Endothelial cell of umbilical vein (primary cell): ENCODE measurements at regions not wholly inside any gene's neighbourhood (a gene's known extent, or its start where the extent isn't known, plus 50 kb on each side); places are given as distances from the start of the nearest gene placed in this dataset.

Source experiments
- BruUV-seq: library from RNA; stranded (reverse); fragments of 400-500 nt; replicated peaks from 2 replicates; lab custom pipeline; 2021; lab: Mats Ljungman, UMichigan
- CTCF ChIA-PET: fragments of 300-600, 350-600 bp; sonication (Branson Sonifier 250); formaldehyde crosslinking; loops from one replicate; lab custom pipeline; 2021; ENCODE audit warnings: antibody characterized with exemption, inconsistent platforms; lab: Charles Lee
- POLR2A ChIA-PET: fragments of 300-600, 350-600 bp; sonication (Branson Sonifier 250); formaldehyde crosslinking; loops from one replicate; lab custom pipeline; 2021; ENCODE audit warnings: antibody characterized with exemption, inconsistent platforms; lab: Charles Lee
- DNase-seq: peaks from one replicate; pipeline ENCODE4 v3.0.0-alpha.2; 2011; ENCODE audit warnings: low read depth, low spot score
- FAIRE-seq: peaks from 2 replicates; lab custom pipeline; 2011; peaks lifted over from hg19 to GRCh38; lab: Jason Lieb, UNC
- H2AFZ ChIP-seq: 2 replicates; pipeline ENCODE4 v1.6.0; 2012; ENCODE audit warnings: low read depth, low read length, control low read depth, inconsistent platforms
- H3K27ac ChIP-seq: 2 replicates; pipeline ENCODE4 v1.5.1; 2011; ENCODE audit warnings: low read depth, mild to moderate bottlenecking, control low read depth, low read length, moderate library complexity; ENCODE audit not compliant: insufficient read depth
- H3K27me3 ChIP-seq, 2 experiments: 2 replicates each; pipeline versions ENCODE4 v1.6.0 to v1.6.1; 2011; ENCODE audit warnings: low read length in 2 of 2, mixed read lengths in 1 of 2; ENCODE audit not compliant: control insufficient read depth in 2 of 2, insufficient read depth in 2 of 2
- H3K36me3 ChIP-seq, 2 experiments: 2 replicates in 1 of 2; 3 replicates in 1 of 2; pipeline ENCODE4 v1.5.1; 2011; ENCODE audit warnings: low read length in 2 of 2, mild to moderate bottlenecking in 1 of 2, moderate library complexity in 1 of 2; ENCODE audit not compliant: control insufficient read depth in 2 of 2, insufficient read depth in 2 of 2; ENCODE audit errors: extremely low read depth in 1 of 2
- H3K4me1 ChIP-seq: 3 replicates; pipeline ENCODE4 v1.5.1; 2011; ENCODE audit warnings: mild to moderate bottlenecking, low read length; ENCODE audit not compliant: control insufficient read depth, insufficient read depth; ENCODE audit errors: extremely low read depth
- H3K4me2 ChIP-seq: 2 replicates; pipeline ENCODE4 v1.6.1; 2011; ENCODE audit warnings: low read length, control low read depth, mixed read lengths; ENCODE audit not compliant: insufficient read depth
- H3K4me3 ChIP-seq, 3 experiments: fragments of 200-600 bp in 1 of 3; sonication (generic), shearing (Covaris generic) in 1 of 3; replicated peaks in 1 of 3; 2 replicates each; pipeline ENCODE4 v1.5.1; 2011 to 2016; ENCODE audit warnings: control low read depth in 3 of 3, low read length in 3 of 3, mild to moderate bottlenecking in 2 of 3, inconsistent platforms in 1 of 3, low read depth in 1 of 3, moderate library complexity in 1 of 3; ENCODE audit not compliant: insufficient read depth in 1 of 3
- H3K79me2 ChIP-seq: 2 replicates; pipeline ENCODE4 v1.6.0; 2012; ENCODE audit warnings: low read length, inconsistent platforms; ENCODE audit not compliant: control insufficient read depth, insufficient read depth
- H3K9ac ChIP-seq: replicated peaks from 2 replicates; pipeline ENCODE3; 2011; ENCODE audit warnings: low read length, control low read depth; ENCODE audit not compliant: insufficient read depth; ENCODE audit errors: extremely low read depth
- H3K9me1 ChIP-seq: replicated peaks from 3 replicates; pipeline ENCODE4 v1.6.0; 2011; ENCODE audit warnings: mild to moderate bottlenecking, low read length; ENCODE audit not compliant: control insufficient read depth, insufficient read depth; ENCODE audit errors: extremely low read depth
- H3K9me3 ChIP-seq: replicated peaks from 2 replicates; pipeline ENCODE4 v1.5.1; 2012; ENCODE audit warnings: low read length, inconsistent platforms; ENCODE audit not compliant: control insufficient read depth, insufficient read depth
- H4K20me1 ChIP-seq: replicated peaks from 2 replicates; pipeline ENCODE3; 2011; ENCODE audit warnings: mild to moderate bottlenecking, low read length; ENCODE audit not compliant: control insufficient read depth, insufficient read depth; ENCODE audit errors: extremely low read depth
- CTCF ChIP-seq, 2 donors: IDR thresholded peaks; 1 replicate in 1 of 2; 2 replicates in 1 of 2; pipeline ENCODE4 v1.5.1; 2011; ENCODE audit warnings: low read length in 2 of 2, mild to moderate bottlenecking in 2 of 2, moderate library complexity in 2 of 2, control low read depth in 1 of 2, inconsistent platforms in 1 of 2, low read depth in 1 of 2; ENCODE audit not compliant: insufficient read depth in 1 of 2; ENCODE audit errors: extremely low read depth in 1 of 2
- EZH2 ChIP-seq: IDR thresholded peaks from 2 replicates; pipeline ENCODE4 v1.6.1; 2012; ENCODE audit warnings: borderline replicate concordance, low read depth, mild to moderate bottlenecking, moderate library complexity, low read length, inconsistent platforms; ENCODE audit not compliant: severe bottlenecking
- FOS ChIP-seq: IDR thresholded peaks from 2 replicates; pipeline ENCODE4 v1.6.1; 2011; ENCODE audit warnings: mild to moderate bottlenecking, low read length, moderate library complexity, borderline replicate concordance; ENCODE audit not compliant: insufficient read depth
- GATA2 ChIP-seq: IDR thresholded peaks from 2 replicates; pipeline ENCODE4 v1.7.0; 2011; ENCODE audit warnings: low read depth, mild to moderate bottlenecking, moderate library complexity, mixed read lengths, low read length; ENCODE audit not compliant: insufficient read length, insufficient read depth
- JUN ChIP-seq: IDR thresholded peaks from 2 replicates; pipeline ENCODE4 v1.6.1; 2011; ENCODE audit warnings: borderline replicate concordance, low read depth; ENCODE audit not compliant: insufficient read length, insufficient read depth
- MAX ChIP-seq: IDR thresholded peaks from 2 replicates; pipeline ENCODE4 v1.6.1; 2011; ENCODE audit not compliant: insufficient read depth, insufficient read length
- MYC ChIP-seq: IDR thresholded peaks from one replicate; pipeline ENCODE4 v1.6.1; 2011; ENCODE audit warnings: mild to moderate bottlenecking, low read depth, low read length
- POLR2A ChIP-seq: IDR thresholded peaks from 2 replicates; pipeline ENCODE4 v1.6.1; 2012; ENCODE audit warnings: low read depth, mild to moderate bottlenecking, control low read depth, low read length
- POLR2AphosphoS5 ChIP-seq: IDR thresholded peaks from 2 replicates; pipeline ENCODE4 v1.6.1; 2012; ENCODE audit warnings: low read depth, mild to moderate bottlenecking, control low read depth, low read length, moderate library complexity; ENCODE audit not compliant: insufficient read depth
- dilution Hi-C: fragments of 300-500 bp; cut with MboI; formaldehyde crosslinking; loops from one replicate; pipeline ENCODE4 v1.15.0; 2019; ENCODE audit warnings: low sequenced_read_pairs; ENCODE audit not compliant: extremely low pct_ligation_motif_present
- intact Hi-C: fragments of 100-400 bp; cut with micrococcal nuclease; formaldehyde crosslinking; loops from one replicate; pipeline ENCODE4 v1.10.0; 2022

- Histone ChIP-seq H2AFZ (no peak overlapping the region), H3K9ac (no peak overlapping the region), H3K27ac (no peak overlapping the region), H3K4me2 (no peak overlapping the region), H3K79me2 (no peaks in the 10 kb centered on the region), H3K36me3 (no peaks in the 10 kb centered on the region), H3K27me3 (no peaks in the 10 kb centered on the region), H3K4me3 (no peak overlapping the region), H3K9me1 (no peaks in the 10 kb centered on the region), H4K20me1 (no peaks in the 10 kb centered on the region), H3K4me1 (peaks cover 10% of the 10 kb centered on the region), H3K9me3 (no peaks in the 10 kb centered on the region)
- intact Hi-C loops: loop anchor here (5.0 kb wide), 2 partner anchors 33 to 187 kb away; no protein-coding TSS in a partner anchor
- CTCF ChIA-PET: interaction anchor here (0.7 to 5.2 kb wide), 2 partner anchors 210 to 415 kb away, joined by 3 to 170 read pairs; partner anchors contain the start of gene PRIM2
- no peak for FAIRE-seq
- no TSS peak for BruUV-seq
- dilution Hi-C loops: no loop called here
- POLR2A ChIA-PET: no interaction called here
- TF ChIP-seq FOS (no peak), EZH2 (no peak), MYC (no peak)
- no peak for DNase-seq
These were observed 54.1 kb upstream of the BEND6 start for GRCh38 chr6:56900784-56901183.

GRCh38 chr6:56899753-56900152 is 55.2 kb upstream of the BEND6 start:
- no peak overlapping the region for H3K27ac ChIP-seq
- no peak overlapping the region for H3K4me3 ChIP-seq
- H3K4me2 ChIP-seq: no peak overlapping the region
- peaks cover 10% of the 10 kb centered on the region for H3K4me1 ChIP-seq
- H4K20me1 ChIP-seq: no peaks in the 10 kb centered on the region
- no peak overlapping the region for H2AFZ ChIP-seq
- H3K9ac ChIP-seq: no peak overlapping the region
- BruUV-seq: no TSS peak
- ChIA-PET CTCF (interaction anchor here (0.6 to 1.0 kb wide), 2 partner anchors 9 to 23 kb away, joined by 3 to 4 read pairs; no protein-coding TSS in a partner anchor), POLR2A (no interaction called here)
- H3K9me1 ChIP-seq: no peaks in the 10 kb centered on the region
- no peaks in the 10 kb centered on the region for H3K27me3 ChIP-seq
- no peaks in the 10 kb centered on the region for H3K79me2 ChIP-seq
- H3K36me3 ChIP-seq: no peaks in the 10 kb centered on the region
- no peaks in the 10 kb centered on the region for H3K9me3 ChIP-seq
- intact Hi-C loops (loop anchor here (5.0 kb wide), 2 partner anchors 32 to 188 kb away; no protein-coding TSS in a partner anchor), dilution Hi-C loops (no loop called here)
- TF ChIP-seq POLR2AphosphoS5: no peak
- no peak for TF ChIP-seq GATA2
- no peak for TF ChIP-seq JUN
- no peak for TF ChIP-seq MAX
- TF ChIP-seq MYC: no peak
- no peak for TF ChIP-seq CTCF (IDR thresholded peaks at IDR 0.05; ENCODE audit: extremely low read depth in 1 of 2, insufficient read depth in 1 of 2, low read depth in 1 of 2, low read length in 2 of 2)
- TF ChIP-seq FOS: no peak
- TF ChIP-seq POLR2A: no peak
- TF ChIP-seq EZH2: no peak
- no peak for FAIRE-seq
- DNase-seq: no peak
